UCSD-AML1 (cell line): ENCODE measurements at regions not wholly inside any gene's neighbourhood (a gene's known extent, or its start where the extent isn't known, plus 50 kb on each side); places are given as distances from the start of the nearest gene placed in this dataset.
"Not testable (repeated sequence)": the region's sequence is repeated elsewhere in the genome, so short reads cannot be mapped to it uniquely, and the experiment has no call there.

Experiments used
- DNase-seq: peaks from one replicate; lab custom pipeline; 2025; ENCODE audit not compliant: unreplicated experiment; lab: John Stamatoyannopoulos, UW

DNA sequence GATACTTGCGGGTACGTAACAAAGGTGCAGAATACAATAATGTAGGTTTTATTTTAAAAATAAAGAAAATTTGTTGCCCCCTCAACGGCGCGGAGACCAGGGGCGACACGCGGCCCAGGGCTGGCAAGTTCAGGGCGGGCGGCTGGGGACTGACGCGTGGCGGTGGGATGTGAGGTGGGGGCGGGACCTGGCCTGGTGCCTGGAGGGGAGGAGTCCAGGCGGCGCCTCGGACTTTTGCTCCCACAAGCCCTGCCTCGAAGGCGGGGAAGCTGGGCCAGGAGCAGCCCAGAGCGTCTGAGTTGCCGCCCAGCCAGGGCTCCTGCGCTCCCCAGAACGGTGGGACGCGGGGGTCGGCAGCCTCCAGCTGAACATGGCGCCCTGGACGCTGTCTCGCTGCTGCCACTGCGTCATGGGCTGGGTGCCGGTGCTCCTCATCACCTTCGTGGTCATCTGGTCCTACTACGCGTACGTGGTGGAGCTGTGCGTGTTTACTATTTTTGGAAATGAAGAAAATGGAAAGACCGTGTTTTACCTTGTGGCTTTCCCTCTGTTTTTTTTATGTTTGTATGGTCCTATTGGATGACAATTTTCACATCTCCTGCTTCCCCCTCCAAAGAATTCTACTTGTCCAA is 1122.8 kb upstream of the ATXN8OS start:
- DNase-seq, result no peak

DNA sequence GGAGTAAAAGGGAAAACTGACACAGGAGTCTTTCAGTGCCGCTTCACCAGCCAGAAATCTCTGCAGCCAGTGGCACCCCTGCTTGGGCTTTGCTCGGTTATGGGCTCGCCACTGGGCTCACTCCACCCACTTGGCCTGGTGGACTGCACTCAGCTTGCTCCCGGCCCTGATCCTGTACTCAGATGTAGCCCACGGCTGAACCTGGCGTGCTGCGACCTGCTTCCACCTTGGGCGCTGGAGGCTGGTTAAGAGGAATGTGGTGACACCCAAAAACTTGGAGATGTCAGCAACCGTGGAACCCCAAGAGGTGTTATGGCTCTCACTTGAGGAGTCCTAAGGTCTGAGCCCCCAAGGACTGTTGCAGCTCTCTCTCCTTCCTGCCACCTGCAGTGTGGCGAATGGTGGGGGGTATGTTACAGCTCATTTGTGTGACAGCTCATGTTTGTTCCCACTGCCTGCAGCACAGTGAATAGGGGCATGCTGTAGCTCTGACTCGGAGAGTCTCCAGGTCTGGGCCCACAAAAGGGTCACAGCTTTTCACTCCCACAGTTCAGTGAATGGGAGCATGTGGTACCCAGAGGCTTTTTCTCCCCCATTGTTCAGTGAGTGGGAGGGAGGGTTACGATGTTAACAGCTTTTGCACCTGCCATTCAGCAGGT is 1124.5 kb upstream of the ATXN8OS start:
- no peak for DNase-seq

DNA sequence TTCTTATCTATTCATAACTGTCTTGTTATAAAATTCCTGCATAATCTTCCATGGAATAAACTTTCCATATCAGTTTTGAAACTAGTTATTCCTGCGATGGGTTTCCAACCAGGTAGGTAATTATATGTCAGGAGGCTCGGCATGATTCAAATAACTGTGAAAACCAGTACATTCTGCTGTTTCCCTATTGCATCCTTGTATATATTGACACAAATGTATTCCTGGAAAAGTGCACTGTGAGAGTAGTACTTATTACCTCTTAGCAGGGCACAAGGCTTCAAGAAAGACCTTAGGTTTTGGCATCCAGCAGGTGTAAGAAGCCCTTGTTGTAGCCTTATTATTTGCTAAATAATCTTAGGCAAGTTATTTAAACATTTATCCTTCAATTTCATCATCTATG is 1131.3 kb upstream of the ATXN8OS start:
- DNase-seq, result no peak

GRCh38 chr13:68970532-68970931 is 1137.1 kb upstream of the ATXN8OS start:
- DNase-seq, result no peak

DNA sequence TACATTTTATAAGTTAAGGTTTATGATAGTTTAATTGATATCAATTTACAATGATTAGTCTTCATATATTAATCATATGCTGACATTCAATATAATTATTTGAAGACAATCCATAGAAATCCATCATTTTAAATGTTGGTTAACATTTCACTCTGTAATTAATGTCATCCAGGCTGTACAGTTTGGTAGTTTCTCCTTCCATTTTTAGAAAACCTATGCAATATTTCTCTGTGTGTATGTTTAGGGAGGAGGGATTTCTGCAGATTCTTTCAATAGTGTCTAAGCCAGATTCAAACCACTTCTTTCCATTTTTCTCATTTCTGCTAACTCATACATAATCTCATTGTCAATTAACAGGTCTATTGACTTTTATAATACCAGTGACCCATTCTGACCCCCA is 1159.0 kb upstream of the ATXN8OS start:
- DNase-seq, result no peak

DNA sequence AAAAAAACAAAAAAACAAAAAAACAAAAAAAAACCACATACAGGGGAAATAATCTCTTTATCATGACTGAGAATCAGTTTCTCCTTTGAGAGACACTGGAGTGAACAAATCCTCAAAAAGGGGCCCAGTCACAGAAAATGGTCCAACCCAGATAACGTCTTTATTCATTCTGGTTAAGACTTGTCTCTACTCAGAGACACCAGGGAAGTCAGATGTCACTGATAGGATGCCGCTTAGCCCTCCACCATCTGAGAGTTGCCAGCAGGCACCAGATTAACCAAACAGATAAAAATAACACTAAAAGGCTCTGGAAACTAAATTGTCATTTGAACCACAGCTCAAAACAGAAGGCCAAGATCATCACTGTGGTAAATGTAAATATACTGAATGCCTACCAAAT is 1163.4 kb upstream of the ATXN8OS start:
- no peak for DNase-seq

- DNase-seq, result no peak
Observed at GRCh38 chr13:68940049-68940448, 1167.6 kb upstream of the ATXN8OS start.

GRCh38 chr13:68938639-68939038 is 1169.0 kb upstream of the ATXN8OS start:
- no peak for DNase-seq

DNA sequence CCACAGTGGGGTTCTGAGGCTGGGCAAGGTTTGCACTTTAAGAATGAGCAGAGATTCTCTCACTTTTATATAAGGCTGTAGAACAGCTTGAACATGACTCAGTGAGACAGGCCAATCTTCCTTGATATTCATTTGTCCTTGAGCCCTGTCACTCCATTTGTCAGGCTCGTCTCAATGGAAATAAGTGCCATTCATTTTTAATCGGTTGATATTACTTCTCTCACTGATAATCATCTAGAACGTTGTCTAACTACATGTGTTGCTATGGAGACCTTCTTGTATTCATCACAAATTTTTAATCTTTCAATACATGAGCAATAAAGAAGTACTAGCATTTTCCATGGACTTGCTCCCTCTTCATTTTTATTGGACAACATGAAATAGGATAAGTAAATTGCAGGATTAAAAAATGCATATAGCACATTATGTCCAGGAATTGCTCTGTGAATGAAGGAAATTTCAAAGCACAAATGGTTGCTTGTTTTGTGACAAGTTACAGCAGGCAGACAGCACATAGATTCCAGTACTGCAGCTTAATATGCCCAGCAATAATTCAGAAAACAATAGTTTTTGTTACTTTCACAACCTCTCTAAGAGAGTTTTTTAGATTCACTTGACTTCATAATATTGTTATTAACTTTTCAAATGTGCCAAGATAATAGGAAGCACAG is 1178.4 kb upstream of the ATXN8OS start:
- no peak for DNase-seq

DNA sequence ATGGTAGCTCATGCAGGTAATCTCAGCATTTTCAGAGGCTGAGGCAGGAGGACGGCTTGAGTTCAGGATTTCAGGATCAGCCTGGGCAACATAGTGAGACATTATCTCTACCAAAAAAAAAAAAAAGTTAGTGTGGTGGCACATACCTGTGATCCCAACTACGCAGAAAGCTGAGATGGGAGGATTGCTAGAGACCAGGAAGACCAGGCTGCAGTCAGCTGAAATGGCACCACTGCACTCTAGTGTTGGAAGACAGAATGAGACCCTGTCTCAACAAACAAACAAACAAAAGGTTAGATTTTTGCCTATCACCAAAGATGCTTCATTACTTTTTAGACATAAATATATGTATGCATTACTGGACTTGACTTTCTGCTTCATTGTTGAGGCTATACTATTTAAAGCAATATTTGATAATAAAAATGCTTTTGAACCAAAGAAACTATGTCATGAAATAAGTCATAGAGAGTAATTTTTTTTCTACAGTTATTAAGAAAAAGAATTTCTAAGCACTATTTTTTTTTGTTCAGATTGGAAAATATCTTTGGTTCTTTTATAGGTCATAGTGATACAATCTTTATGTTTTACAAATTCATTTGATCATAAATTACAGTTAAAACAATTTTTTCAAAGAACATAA is 1180.1 kb upstream of the ATXN8OS start:
- DNase-seq, result no peak

DNA sequence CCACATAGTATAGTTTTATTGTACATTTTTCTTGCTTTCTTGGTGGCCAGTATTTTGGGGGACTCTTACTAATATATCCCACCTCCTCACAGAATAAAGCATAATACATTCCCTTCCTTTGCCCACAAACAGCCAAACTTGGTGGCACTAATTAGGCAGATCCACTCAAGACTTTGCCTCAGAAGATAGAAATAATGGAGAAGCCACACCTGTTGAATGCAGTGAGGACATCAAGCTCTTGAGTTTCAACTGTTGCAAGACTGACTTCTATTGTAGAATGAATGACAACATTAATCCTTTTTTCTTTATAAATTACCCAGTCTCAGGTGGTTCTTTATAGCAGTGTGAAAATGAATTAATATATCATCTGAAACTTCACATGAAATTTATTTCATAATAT is 1183.6 kb upstream of the ATXN8OS start:
- no peak for DNase-seq

DNA sequence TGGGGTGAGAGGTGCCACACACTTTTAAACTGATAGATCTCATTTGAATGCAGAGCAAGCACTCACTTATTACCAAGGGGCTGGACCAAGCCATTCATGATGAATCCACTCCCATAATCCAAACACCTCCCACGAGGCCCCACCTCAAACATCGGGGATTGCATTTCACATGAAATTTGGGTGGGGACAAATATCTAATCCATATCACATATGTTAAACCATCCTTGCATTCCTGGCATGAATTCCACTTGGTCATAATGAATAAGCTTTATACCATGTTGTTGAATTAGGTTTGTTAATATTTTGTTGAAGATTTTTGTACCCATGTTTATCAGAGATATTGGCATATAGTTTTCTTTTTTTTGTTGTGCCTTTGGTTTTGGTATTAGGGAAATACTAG is 1198.7 kb upstream of the ATXN8OS start:
- no peak for DNase-seq

DNA sequence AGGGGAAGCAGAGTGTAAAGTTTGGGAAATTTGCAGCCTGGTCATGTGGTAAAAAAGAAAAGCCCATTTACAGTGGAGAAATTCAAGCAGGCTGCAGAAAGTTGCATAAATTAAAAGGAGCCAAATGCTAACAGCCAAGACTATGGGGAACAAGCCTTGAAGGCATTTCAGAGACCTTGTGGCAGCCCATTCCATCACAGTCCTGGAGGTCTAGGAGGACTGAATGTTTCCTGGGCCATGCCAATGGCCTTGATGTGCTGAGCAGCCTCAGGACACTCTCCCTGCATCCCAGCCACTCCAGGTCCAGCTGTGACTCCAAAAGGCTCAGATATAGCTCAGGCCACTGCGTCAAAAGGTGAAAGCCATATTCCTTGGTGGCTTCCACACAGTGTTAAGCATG is 1202.4 kb upstream of the ATXN8OS start:
- no peak for DNase-seq

GRCh38 chr13:68897331-68897928 is 1210.2 kb upstream of the ATXN8OS start:
- DNase-seq, result no peak

GRCh38 chr13:68895696-68896095 is 1211.9 kb upstream of the ATXN8OS start:
- no peak for DNase-seq

DNA sequence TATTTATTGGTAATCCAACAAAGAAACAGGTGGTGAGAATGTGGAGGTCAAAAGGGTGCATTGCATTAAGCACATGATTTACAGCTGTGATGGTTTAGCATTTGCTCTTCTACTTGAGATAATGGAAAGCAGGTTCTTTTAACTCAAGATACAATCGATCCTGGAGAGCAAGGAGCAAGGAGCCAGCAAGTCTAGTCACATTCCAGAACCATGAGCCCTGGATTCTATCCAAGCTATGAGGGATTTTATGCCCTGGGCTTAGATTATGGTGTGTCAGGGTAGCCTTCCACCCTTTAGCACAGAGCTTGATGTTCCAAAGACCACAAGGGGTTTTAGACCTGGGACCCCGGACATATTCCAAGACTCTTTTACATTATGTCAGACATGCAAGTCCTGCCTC is 1213.9 kb upstream of the ATXN8OS start:
- not testable (repeated sequence) for DNase-seq

DNA sequence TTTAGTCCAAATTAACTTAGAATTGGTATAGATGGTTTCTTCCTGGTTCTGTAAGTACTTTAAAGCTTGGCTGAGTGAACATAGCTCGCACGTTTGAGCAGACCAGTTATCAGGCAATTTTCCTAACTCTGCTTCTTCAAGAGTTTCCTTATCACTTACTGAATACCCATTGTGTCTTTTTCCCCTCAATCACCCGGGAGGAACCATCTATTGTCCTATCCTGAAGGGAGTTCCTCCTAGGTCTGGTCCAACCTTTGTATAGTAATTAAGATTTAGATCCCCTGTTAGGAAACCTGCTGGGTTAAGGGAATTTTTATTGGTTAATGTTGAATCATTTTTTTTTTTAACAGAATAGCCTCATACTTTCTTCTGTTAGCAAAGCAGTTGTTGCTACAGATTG is 1215.0 kb upstream of the ATXN8OS start:
- not testable (repeated sequence) for DNase-seq

DNA sequence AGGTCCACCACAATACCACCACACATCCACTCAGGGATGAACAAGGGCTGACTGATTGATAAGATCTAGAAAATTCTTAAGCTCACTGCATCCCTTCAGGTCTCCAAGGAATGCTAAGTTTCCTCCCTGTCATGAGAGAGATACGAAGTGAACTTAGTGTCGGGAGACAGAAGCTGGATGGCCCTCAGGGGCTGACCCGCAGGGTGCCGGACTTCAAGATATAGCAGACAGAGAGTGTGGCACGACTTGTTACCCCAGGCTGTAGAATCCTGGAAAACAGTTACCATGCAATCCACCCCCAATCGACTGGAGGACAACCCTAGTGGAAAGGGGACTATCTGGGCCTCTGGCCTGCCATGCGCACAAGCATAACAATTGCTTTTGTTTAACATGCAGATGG is 1217.5 kb upstream of the ATXN8OS start:
- peak; percentile 1 for DNase-seq

DNA sequence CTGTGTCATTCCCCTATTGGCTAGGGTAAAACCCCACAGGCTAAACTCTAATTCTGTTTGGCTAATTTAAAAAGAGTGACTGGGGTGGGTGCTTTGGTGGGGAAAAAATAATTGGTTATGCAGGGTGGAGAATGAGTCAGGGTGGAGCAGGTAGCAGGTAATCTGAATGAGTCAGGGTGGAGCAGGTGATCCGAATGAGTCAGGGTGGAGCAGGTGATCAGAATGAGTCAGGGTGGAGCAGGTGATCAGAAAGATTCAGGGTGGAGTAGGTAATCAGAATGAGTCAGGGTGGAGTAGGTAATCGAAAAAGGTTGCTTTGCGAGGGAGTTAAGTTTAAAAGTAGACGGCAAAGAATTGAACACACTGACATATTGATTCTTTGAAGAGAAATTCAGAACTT is 1218.8 kb upstream of the ATXN8OS start:
- no peak for DNase-seq

DNA sequence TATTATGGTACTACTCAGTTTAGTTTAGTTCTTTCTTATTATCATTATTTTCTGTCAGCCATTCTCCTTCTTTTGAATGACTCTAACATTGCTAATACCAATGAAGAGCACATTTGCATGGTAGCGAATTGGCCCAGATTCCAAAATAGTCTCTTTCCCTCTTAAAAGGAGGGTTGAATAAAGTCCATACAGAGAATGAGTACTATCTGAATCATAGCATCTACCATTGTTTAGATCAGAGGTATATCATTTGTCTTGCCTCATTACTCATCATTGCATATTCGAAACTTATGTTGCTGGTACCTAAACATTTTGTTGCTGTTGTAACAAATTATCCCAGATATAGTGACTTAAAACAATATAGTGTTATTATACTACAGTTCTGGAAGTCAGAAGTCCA is 1235.3 kb upstream of the ATXN8OS start:
- DNase-seq, result no peak

DNA sequence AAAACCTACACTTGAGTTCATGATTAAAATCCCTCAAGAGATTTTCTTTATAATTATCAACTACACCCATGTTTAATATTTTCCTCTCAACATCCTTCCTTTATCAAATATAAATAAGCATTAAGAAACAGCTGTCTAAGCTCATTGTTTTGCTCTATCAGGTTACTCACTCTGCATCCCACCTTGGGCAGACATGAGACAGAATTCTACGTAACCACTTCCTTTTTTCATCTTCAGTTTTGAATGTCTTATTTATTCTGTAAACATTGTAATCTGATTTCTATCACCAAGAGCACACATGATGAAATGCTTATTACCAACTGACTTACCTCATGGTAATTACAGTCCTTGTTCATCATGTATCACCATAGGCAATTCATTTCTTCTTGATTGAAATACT is 1256.6 kb upstream of the ATXN8OS start:
- no peak for DNase-seq

DNA sequence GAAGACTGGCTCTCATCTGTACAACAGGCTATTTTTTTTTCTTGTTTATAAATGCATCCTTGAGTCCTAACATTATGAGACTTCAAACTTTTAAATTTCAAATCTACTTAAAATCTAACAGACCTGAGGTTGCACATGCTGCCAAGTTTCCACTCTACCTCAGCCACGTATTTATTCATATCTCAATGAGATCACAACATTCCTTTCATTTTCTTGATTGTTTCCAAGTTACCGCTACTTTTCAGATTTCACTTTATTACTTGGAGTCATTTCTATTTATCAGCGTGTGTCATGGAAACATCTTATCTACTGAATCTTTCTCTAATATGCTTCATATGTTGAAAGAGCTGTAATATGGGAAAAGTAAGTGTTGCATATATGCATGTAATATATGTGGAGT is 1257.5 kb upstream of the ATXN8OS start:
- no peak for DNase-seq
